CD4-positive, alpha-beta T cell treated with Interferon alpha-2 for 1 hour (primary cell): ENCODE measurements at regions not wholly inside any gene's neighbourhood (a gene's known extent, or its start where the extent isn't known, plus 50 kb on each side); places are given as distances from the start of the nearest gene placed in this dataset.
A peak's percentile ranks its signal among the peaks of the same experiment; 100 is the strongest.

ENCODE experiments used
- DNase-seq, 2 donors: peaks; one replicate each; pipeline ENCODE4 v3.0.0-alpha.2; 2020 to 2022

DNA sequence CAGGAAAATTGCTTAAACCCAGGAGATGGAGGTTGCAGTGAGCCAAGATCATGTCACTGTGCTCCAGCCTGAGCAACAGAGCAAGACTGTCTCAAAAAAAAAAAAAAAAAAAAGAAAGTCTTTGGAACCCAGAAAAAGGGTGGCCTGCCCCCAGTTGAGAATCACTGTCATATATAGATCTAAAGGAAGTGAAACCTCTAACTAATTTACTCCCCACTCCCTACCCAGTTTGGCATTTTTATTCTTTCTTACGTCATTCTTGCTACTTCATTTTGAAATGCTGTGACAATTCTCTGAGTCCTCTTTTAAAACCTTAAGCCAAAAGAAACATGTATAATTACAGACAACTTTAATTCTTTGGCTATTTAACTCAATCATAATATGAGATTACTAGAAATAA lies 254.8 kb downstream of the CDC5L start:
- DNase-seq, result no peak

DNA sequence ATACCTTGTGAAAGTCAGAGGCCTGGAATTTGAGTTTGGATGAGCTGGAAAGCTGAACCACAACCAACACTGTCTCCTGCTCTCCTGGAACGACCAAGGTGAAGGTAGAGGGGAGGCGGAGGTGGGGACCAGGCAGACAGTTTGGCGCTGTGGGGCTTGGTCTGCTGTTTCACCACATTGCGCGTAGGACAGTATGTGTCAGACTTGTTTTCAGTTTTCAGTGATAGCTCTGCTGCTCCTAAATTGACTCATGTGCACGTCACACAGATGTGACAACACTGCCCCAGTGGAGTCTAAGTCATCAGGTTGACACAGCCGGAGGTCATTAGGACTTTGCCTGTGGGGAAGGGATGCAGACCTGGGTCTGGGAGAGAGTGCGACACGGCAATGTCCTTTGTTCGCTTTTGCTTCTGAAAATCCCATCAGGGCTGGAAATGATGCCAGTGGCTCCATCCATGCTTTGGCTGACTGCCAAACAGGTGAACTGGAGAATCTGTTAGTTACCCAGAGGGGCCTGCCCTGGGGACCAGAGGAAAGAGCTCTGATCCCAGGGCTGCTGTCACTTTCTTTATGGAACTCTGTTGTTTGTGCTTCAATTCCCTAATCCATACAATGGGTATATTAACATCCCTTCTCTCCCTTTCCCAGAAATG lies 255.5 kb downstream of the CDC5L start:
- DNase-seq, result peak in 1 of 2 donors; percentile 8

- DNase-seq, result no peak
Observed at GRCh38 chr6:44645276-44645675, 257.8 kb downstream of the CDC5L start.

- no peak for DNase-seq
Observed at GRCh38 chr6:44646355-44646754, 258.8 kb downstream of the CDC5L start.

- no peak for DNase-seq
Observed at GRCh38 chr6:44649365-44650025, 262.0 kb downstream of the CDC5L start.

DNA sequence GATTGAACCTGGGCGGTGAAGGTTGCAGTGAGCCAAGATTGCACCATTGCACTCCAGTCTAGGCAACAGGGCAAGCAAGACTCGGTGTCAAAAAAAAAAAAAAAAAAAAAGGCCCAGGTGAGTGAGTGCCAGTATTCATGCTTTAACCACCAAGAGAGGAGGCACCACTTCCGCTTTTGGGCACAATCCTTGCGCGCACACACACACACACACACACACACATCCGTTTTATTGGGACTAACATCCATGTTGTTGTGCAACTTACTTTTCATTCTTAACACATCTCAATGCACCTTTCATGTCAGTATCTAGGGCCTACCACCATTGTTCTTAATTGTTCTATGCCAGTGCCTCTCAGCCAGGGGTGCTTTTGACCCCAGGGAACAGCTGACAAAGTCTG lies 263.0 kb downstream of the CDC5L start:
- no peak for DNase-seq

DNA sequence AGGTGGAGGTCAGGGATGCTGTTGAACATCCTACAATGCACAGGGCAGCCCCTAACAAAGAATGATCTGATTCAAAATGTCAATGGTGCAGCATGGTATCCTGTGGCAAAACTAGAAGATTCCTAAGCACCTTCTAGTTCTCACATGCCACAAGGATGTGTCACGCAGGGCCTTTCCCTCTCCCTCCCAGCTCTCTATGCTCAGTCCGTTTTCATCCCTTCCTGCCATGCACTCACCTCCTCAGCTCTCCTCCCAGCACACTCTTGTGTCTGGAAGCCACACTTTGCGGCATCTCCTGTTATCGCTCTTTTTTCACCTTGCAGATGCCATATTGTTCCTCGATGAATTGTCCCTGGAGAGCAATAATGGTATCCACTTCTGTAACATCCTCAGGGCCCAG lies 263.4 kb downstream of the CDC5L start:
- DNase-seq, result no peak

DNA sequence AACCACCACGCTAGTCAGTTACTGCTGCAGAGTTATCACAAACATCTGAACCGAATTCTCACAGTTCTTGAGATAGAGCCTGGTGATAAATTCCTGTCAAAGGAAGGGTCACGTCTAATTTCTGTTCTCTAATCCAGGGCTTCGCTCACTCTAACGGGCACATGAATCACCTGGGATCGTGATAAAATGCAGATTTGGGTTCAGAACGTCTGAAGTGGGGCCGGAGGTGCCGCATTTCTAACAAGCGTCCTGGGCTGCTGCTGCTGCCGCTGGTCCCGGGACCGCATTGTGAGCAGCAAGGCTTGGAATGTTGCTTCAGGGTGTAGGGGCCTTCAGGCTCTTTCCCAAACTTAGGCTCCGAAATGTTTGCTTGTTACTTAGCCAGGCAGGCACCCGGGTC lies 264.1 kb downstream of the CDC5L start:
- no peak for DNase-seq

- no peak for DNase-seq
Observed at GRCh38 chr6:44652547-44652946, 265.0 kb downstream of the CDC5L start.

- DNase-seq, result no peak
Observed at GRCh38 chr6:44653091-44653490, 265.6 kb downstream of the CDC5L start.

DNA sequence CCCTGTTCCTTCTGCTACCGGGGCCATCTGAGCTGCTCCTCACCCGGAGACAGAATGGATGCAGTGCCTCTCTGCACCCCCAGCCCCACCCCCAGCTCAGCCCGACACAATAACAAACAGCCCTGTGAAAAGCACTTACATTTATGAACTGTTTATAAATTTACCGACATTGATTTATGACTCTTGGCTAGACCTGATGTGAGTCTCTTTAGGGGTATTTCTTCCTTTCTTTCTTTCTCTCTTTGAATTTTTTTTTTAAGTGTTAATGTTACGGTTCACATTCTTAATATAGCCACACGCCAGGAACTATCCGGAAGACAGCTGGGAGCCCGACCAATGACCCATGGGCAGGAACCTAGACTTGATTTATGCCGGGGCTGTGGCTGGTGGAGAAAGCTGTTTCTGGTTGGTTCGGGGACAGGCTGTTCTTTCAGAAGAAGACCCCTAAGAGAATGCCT lies 266.3 kb downstream of the CDC5L start:
- no peak for DNase-seq

GRCh38 chr6:44655412-44656342 lies 268.2 kb downstream of the CDC5L start:
- peak; percentile 67 to 73 for DNase-seq

- DNase-seq, result no peak
Observed at GRCh38 chr6:44656691-44657090, 269.2 kb downstream of the CDC5L start.

DNA sequence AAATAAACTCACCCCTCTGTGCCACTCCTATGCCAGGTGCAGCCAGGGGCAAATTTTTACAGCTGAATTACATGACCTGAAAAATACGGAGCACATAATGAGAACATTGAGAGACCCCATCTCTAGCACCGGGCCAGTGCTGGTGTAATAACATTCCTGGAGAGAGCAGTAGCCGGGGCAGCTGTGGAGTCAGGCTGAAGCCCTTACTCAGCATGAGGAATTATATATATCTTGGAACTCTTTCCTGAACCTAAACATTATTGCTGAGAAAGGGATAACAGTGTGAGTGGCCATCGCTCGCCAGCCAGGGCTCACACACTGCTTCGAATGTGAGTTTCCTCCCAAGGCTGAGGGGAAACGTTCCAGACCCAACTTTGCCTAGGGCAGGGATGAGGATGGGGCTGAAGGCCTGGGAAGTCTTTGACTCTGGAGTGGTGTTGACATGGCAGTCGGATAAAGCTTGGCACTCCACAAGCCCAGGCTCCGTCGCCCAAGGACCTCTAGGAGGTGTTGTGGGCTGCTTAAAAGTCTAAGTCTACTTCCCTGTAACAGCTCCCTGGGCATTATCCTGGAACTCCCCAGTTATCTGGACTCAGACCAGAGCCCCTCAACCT lies 269.8 kb downstream of the CDC5L start:
- DNase-seq, result no peak

DNA sequence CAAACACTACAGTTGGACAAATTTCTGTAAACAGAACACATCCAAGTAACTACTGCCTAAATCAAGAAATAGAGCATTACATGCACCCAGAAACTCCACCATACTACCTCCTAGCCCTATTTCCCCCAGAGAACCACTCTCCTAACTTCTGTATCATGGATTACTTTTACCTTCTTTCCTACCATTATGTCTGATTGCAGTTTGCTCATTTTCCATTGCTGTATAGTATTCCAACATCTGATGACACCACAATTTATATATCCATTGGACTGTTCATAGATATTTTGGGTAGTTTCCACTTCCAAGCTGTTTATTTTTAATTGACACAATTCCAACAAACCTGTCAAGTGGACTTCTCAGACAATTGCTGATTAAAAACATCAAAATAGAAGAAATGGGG lies 271.1 kb downstream of the CDC5L start:
- no peak for DNase-seq

- no peak for DNase-seq
Observed at GRCh38 chr6:44659726-44660125, 272.2 kb downstream of the CDC5L start.

GRCh38 chr6:44660561-44661220 lies 273.2 kb downstream of the CDC5L start:
- DNase-seq, result no peak

DNA sequence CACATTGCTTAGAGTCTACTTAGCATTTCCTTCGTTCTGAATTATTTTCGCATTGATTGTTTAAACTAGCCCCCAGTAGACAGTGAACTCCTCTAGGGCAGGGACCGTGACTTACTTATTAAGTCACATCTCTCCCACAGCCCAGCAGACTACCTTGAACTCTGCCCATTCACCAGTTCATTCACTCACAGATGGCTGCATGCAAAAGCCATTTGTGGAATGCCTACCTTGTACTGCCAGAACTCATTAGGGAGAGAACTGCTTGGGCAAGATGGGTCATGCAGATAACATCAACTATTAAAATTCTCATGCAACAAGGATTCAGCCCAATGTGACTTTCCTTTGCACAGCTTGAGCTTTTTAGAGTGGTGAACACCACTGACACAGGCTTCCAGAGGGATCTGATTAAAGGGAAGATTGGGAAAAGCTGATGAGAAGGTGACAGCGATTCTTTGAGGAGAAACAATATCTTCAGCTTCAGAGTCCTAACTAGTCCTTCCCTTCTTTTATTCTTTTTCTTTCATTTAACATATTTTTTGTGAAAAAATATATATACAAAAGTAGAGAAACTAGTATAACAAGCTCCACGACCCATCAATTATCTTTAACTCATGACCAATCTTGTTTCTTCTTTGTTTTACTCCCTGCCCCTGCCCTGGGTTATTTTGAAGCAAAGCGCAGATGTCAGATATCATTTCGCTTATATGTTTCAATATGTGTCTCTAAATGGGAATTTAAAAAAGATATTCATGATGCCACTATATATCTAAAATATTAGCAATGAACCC lies 273.9 kb downstream of the CDC5L start:
- no peak for DNase-seq

DNA sequence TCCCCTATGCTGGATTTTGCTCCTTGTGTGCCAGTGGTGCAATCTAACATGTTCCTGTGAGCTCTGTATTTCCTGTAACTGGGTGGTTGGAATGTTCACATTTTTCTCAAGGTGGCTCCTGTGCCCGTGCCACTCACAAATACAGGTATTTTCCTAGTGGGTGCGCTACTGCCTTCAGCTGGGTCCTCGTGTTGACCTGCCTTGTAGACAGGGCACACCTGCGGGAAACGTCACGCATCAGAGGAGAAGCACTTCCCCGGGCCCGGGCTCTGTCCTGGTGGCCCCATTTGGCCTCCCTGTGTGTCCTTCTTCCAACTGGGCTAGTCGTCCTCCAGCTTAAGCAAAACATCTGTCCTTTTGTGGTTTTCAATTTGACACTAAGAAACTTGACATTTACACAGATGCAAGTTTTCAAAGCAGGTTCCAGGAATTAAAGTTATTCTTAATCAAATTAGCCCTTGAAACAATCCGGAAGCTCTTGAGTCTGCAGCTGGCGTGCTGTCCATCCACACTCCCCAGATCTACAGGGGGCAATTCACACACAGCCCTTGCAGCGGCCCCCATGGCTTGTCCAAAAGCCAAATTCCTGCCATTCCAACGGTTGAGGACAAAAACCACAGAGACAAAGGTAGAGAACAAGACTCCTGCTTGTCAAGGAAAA lies 275.1 kb downstream of the CDC5L start:
- no peak for DNase-seq

- DNase-seq, result no peak
Observed at GRCh38 chr6:44663860-44664634, 276.5 kb downstream of the CDC5L start.
